ENCODE measurements at regions not wholly inside any gene's neighbourhood (a gene's known extent, or its start where the extent isn't known, plus 50 kb on each side); places are given as distances from the start of the nearest gene placed in this dataset.

DNA sequence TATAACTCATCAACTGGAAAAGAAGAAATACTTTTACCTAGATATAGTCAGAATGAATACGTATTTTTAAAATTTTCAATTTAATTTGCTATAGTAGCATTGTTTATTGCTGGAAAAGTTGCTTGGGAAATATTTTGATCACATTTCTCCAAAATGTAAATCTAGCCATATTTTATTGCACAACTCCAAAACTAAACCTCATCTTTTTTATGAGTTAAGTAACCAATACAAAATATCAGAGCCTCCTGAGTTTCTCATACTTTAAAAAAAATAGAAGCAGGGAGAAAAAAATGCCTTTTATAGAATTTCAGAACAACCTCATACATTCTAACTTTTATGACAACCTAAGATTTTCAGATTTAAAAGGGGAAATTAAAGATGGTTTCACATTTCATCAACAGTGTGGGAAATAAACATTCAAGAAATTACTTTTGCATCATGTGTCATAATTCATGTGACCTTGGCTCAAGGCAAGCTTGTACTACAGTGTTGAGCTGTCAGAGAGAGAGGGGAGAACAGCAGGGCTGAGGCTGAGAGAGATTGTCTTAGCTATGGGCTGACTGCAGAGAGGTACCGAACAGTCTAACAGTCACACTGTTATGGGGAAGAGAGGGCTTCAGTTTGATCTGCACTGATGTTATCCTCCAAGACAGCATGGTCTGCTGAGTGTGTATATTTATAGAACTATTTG, 519.0 kb downstream of the LTN1 start:
- TF ChIP-seq CTCF (IDR thresholded peaks at IDR 0.05), result no peak
- TF ChIP-seq POLR2A (IDR thresholded peaks at IDR 0.05), result no peak
